ENCODE measurements at regions not wholly inside any gene's neighbourhood (a gene's known extent, or its start where the extent isn't known, plus 50 kb on each side); places are given as distances from the start of the nearest gene placed in this dataset.

DNA sequence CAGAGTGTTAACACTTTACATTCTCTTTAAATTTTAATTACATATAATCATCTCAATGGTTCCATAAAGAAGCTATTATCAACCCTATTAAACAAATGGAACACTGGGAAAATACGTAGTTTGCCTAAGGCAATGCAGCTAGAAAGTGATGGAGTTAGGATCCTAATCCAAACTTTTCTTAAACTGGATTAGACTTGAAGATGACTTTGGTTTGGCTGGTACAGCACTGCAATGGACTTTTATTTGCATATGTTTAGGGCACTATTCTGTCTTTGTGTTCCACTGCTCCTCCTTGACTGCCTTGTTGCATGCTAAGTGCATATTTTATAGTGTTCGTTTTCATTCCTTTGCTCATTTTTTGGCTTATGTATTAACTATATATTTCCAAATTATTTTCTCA, 133.5 kb upstream of the UFM1 start:
- TF ChIP-seq, protein P1, sequence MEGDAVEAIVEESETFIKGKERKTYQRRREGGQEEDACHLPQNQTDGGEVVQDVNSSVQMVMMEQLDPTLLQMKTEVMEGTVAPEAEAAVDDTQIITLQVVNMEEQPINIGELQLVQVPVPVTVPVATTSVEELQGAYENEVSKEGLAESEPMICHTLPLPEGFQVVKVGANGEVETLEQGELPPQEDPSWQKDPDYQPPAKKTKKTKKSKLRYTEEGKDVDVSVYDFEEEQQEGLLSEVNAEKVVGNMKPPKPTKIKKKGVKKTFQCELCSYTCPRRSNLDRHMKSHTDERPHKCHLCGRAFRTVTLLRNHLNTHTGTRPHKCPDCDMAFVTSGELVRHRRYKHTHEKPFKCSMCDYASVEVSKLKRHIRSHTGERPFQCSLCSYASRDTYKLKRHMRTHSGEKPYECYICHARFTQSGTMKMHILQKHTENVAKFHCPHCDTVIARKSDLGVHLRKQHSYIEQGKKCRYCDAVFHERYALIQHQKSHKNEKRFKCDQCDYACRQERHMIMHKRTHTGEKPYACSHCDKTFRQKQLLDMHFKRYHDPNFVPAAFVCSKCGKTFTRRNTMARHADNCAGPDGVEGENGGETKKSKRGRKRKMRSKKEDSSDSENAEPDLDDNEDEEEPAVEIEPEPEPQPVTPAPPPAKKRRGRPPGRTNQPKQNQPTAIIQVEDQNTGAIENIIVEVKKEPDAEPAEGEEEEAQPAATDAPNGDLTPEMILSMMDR (IDR thresholded peaks at IDR 0.05) = no peak
- TF ChIP-seq POLR2A (IDR thresholded peaks at IDR 0.05) (no peak), POLR2AphosphoS5 (IDR thresholded peaks at IDR 0.05) (no peak)
